ENCODE measurements at regions not wholly inside any gene's neighbourhood (a gene's known extent, or its start where the extent isn't known, plus 50 kb on each side); places are given as distances from the start of the nearest gene placed in this dataset.

DNA sequence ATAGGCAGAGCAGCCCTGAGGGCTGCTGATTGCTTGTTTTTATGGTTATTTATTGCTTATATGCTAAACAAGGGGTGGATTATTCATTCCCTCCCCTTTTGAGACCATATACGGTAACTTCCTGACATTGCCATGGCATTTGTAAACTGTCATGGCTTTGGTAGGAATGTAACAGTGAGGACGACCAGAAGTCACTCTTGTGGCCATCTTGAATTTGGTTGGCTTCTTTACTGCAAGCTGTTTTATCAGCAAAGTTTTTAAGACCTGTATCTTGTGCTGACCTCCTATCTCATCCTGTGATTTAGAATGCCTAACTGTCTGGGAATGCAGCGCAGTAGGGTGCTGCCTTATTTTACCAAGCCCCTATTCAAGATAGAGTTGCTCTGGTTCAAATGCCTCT is 531.8 kb upstream of the PRMT6 start:
- TF ChIP-seq SIN3A (IDR thresholded peaks at IDR 0.05; ENCODE audit: borderline replicate concordance, insufficient read depth, low read length) (no peak), POLR2AphosphoS5 (IDR thresholded peaks at IDR 0.05; ENCODE audit: low read depth, low read length) (no peak)
- TF ChIP-seq, protein P1, sequence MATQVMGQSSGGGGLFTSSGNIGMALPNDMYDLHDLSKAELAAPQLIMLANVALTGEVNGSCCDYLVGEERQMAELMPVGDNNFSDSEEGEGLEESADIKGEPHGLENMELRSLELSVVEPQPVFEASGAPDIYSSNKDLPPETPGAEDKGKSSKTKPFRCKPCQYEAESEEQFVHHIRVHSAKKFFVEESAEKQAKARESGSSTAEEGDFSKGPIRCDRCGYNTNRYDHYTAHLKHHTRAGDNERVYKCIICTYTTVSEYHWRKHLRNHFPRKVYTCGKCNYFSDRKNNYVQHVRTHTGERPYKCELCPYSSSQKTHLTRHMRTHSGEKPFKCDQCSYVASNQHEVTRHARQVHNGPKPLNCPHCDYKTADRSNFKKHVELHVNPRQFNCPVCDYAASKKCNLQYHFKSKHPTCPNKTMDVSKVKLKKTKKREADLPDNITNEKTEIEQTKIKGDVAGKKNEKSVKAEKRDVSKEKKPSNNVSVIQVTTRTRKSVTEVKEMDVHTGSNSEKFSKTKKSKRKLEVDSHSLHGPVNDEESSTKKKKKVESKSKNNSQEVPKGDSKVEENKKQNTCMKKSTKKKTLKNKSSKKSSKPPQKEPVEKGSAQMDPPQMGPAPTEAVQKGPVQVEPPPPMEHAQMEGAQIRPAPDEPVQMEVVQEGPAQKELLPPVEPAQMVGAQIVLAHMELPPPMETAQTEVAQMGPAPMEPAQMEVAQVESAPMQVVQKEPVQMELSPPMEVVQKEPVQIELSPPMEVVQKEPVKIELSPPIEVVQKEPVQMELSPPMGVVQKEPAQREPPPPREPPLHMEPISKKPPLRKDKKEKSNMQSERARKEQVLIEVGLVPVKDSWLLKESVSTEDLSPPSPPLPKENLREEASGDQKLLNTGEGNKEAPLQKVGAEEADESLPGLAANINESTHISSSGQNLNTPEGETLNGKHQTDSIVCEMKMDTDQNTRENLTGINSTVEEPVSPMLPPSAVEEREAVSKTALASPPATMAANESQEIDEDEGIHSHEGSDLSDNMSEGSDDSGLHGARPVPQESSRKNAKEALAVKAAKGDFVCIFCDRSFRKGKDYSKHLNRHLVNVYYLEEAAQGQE (IDR thresholded peaks at IDR 0.05; ENCODE audit: insufficient read depth in 1 of 2, low read depth in 2 of 2, low read length in 2 of 2), result no peak

DNA sequence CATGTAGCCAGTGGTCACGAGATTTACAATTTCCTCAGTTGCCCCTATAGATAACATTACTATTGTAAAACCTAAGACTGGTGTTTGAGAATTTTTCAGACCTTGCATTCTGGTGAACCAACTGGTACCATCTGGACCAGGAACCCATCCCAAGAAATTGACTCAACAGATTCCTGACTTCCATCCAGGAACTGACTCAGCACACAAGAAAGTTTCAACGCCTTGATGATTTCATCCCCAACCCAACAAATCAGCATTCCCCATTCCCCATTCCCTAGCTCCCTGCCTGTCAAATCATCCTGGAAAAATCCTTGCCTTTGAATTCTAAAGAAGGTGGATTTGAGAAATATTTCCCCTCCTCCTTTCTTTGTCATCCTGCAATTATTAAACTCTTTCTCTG is 529.8 kb upstream of the PRMT6 start:
- TF ChIP-seq TAF1 (IDR thresholded peaks at IDR 0.05; ENCODE audit: borderline replicate concordance, insufficient read depth, low read length) (no peak), FOXP2 (optimal IDR thresholded peaks at IDR 0.05; ENCODE audit: borderline replicate concordance, extremely low read depth, extremely low read length, insufficient read depth) (no peak), SIN3A (IDR thresholded peaks at IDR 0.05; ENCODE audit: borderline replicate concordance, insufficient read depth, low read length) (no peak), POLR2AphosphoS5 (IDR thresholded peaks at IDR 0.05; ENCODE audit: low read depth, low read length) (no peak)
- TF ChIP-seq, protein P1 (IDR thresholded peaks at IDR 0.05; ENCODE audit: insufficient read depth in 1 of 2, low read depth in 2 of 2, low read length in 2 of 2), result no peak

DNA sequence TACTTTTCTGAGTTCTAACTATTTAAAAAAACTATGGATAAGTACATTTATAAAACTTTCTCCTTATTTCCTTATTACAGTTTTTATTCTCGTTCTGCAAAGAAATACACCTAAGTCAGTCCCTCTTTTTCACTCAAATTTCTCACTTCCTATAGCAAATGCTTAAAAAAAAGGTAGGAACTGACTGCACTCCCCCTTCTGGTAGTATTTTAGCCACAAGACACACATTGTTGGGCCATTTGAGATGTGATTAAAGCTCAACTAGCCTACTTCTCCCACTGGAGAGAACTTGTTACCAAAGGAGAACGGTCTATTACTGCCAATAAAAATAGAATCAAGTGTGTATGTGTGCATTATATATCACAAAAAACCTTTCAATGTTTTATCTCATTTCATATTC is 521.9 kb upstream of the PRMT6 start:
- TF ChIP-seq, protein P1 (IDR thresholded peaks at IDR 0.05; ENCODE audit: insufficient read depth in 1 of 2, low read depth in 2 of 2, low read length in 2 of 2), result no peak
- TF ChIP-seq FOXP2 (optimal IDR thresholded peaks at IDR 0.05; ENCODE audit: borderline replicate concordance, extremely low read depth, extremely low read length, insufficient read depth), result no peak
- TF ChIP-seq TAF1 (IDR thresholded peaks at IDR 0.05; ENCODE audit: borderline replicate concordance, insufficient read depth, low read length), result no peak
- no peak for TF ChIP-seq SIN3A (IDR thresholded peaks at IDR 0.05; ENCODE audit: borderline replicate concordance, insufficient read depth, low read length)
- TF ChIP-seq POLR2AphosphoS5 (IDR thresholded peaks at IDR 0.05; ENCODE audit: low read depth, low read length), result no peak

DNA sequence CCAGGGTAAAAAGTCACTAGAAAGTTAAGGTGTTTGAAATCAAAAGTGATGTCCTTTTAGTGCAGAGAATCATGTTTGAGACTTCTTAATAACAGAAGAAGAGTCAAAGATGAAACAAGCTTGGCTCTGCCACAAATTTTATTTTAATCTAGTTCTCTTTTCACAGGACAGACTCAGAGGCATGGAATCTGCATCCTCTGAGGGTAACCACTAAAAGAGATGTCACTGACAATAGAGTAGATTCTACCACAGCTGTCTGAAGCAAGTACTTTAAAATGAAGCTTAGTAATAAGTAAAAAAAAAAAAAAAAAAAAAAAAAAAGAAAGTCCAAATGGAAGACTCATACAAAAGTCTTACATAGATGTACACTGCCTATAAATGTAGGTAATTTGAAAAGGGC is 519.7 kb upstream of the PRMT6 start:
- TF ChIP-seq FOXP2 (optimal IDR thresholded peaks at IDR 0.05; ENCODE audit: borderline replicate concordance, extremely low read depth, extremely low read length, insufficient read depth), result no peak
- TF ChIP-seq, protein P1 (IDR thresholded peaks at IDR 0.05; ENCODE audit: insufficient read depth in 1 of 2, low read depth in 2 of 2, low read length in 2 of 2), result no peak
- no peak for TF ChIP-seq SIN3A (IDR thresholded peaks at IDR 0.05; ENCODE audit: borderline replicate concordance, insufficient read depth, low read length)
- TF ChIP-seq TAF1 (IDR thresholded peaks at IDR 0.05; ENCODE audit: borderline replicate concordance, insufficient read depth, low read length), result no peak
- no peak for TF ChIP-seq POLR2AphosphoS5 (IDR thresholded peaks at IDR 0.05; ENCODE audit: low read depth, low read length)

DNA sequence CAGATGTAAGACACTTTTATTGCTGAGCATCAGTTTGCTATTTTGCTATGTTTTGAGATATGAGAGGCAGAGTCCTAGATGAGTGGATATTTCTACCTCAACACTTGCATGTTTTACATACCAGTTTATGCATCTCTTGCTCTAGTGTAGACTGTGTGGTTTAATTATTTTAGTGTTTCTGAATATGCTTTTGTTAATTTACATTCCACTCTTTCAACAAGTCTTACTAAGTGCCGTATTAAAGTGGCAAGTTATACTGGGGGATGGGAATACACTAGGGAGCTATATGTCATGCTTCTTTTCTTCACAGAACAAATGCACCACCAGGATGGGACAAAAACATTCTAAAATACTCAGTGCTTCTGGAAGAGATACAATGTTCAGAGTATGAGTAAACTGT is 507.7 kb upstream of the PRMT6 start:
- TF ChIP-seq POLR2AphosphoS5 (IDR thresholded peaks at IDR 0.05; ENCODE audit: low read depth, low read length) (no peak), FOXP2 (optimal IDR thresholded peaks at IDR 0.05; ENCODE audit: borderline replicate concordance, extremely low read depth, extremely low read length, insufficient read depth) (no peak), SIN3A (IDR thresholded peaks at IDR 0.05; ENCODE audit: borderline replicate concordance, insufficient read depth, low read length) (no peak), TAF1 (IDR thresholded peaks at IDR 0.05; ENCODE audit: borderline replicate concordance, insufficient read depth, low read length) (no peak)
- TF ChIP-seq, protein P1 (IDR thresholded peaks at IDR 0.05; ENCODE audit: insufficient read depth in 1 of 2, low read depth in 2 of 2, low read length in 2 of 2), result no peak
